NAMALWA (cell line): ENCODE measurements at regions not wholly inside any gene's neighbourhood (a gene's known extent, or its start where the extent isn't known, plus 50 kb on each side); places are given as distances from the start of the nearest gene placed in this dataset.

Source experiments
- DNase-seq: peaks from one replicate; pipeline ENCODE4 v3.0.0-alpha.2; 2015; ENCODE audit warnings: low spot score

GRCh38 chr16:76724181-76724580, 447.0 kb downstream of the CNTNAP4 start:
- DNase-seq, result no peak

- no peak for DNase-seq
These were observed 452.3 kb downstream of the CNTNAP4 start for GRCh38 chr16:76729525-76729924.

- no peak for DNase-seq
These were observed 455.7 kb downstream of the CNTNAP4 start for GRCh38 chr16:76732894-76733293.

GRCh38 chr16:76741623-76742022, 449.4 kb upstream of the MON1B start:
- no peak for DNase-seq

- DNase-seq, result no peak
These were observed 442.3 kb upstream of the MON1B start for GRCh38 chr16:76748461-76749348.

- no peak for DNase-seq
These were observed 441.1 kb upstream of the MON1B start for GRCh38 chr16:76749780-76750375.

GRCh38 chr16:76755496-76755895, 435.5 kb upstream of the MON1B start:
- DNase-seq, result no peak

- DNase-seq, result no peak
These were observed 434.6 kb upstream of the MON1B start for GRCh38 chr16:76756423-76756822.

GRCh38 chr16:76756951-76757350, 434.0 kb upstream of the MON1B start:
- no peak for DNase-seq

- no peak for DNase-seq
These were observed 424.5 kb upstream of the MON1B start for GRCh38 chr16:76766538-76766937.

- no peak for DNase-seq
These were observed 422.7 kb upstream of the MON1B start for GRCh38 chr16:76768316-76768715.

- DNase-seq, result no peak
These were observed 422.0 kb upstream of the MON1B start for GRCh38 chr16:76768948-76769347.

- DNase-seq, result no peak
These were observed 419.8 kb upstream of the MON1B start for GRCh38 chr16:76771216-76771615.

- DNase-seq, result no peak
These were observed 413.1 kb upstream of the MON1B start for GRCh38 chr16:76777721-76778465.

- DNase-seq, result no peak
These were observed 410.4 kb upstream of the MON1B start for GRCh38 chr16:76780556-76780955.

- DNase-seq, result no peak
These were observed 406.5 kb upstream of the MON1B start for GRCh38 chr16:76784530-76784929.

GRCh38 chr16:76787394-76787793, 403.6 kb upstream of the MON1B start:
- DNase-seq, result no peak

GRCh38 chr16:76791151-76791550, 399.8 kb upstream of the MON1B start:
- no peak for DNase-seq

- no peak for DNase-seq
These were observed 394.6 kb upstream of the MON1B start for GRCh38 chr16:76796416-76796815.

- DNase-seq, result no peak
These were observed 394.0 kb upstream of the MON1B start for GRCh38 chr16:76796978-76797377.

- DNase-seq, result no peak
These were observed 393.5 kb upstream of the MON1B start for GRCh38 chr16:76797457-76797856.

- no peak for DNase-seq
These were observed 390.8 kb upstream of the MON1B start for GRCh38 chr16:76800196-76800595.

GRCh38 chr16:76801357-76801756, 389.6 kb upstream of the MON1B start:
- no peak for DNase-seq
